ENCODE measurements at regions not wholly inside any gene's neighbourhood (a gene's known extent, or its start where the extent isn't known, plus 50 kb on each side); places are given as distances from the start of the nearest gene placed in this dataset.
"Not testable (repeated sequence)": the region's sequence is repeated elsewhere in the genome, so short reads cannot be mapped to it uniquely, and the experiment has no call there.

DNA sequence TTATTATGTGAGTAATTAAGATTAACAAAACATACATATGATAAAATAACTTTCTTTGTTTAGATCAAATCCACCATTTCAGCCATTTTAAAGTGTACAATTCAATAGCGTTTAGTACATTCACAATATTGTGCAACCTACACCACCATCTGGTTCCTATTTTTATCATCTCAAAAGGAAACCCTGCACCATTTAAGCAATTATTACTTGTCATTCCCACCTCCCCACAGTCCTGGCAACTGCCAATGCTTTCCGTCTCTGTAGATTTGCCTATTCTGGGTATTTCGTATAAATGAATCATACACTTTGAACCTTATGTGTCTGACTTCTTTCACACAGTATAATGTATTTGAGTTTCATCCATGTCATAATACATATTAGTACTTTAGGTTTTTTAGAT is 162.5 kb upstream of the CNTNAP4 start:
- TF ChIP-seq POLR2AphosphoS5 (IDR thresholded peaks at IDR 0.05; ENCODE audit: insufficient read depth in 1 of 2, low read depth in 1 of 2): no peak
- TF ChIP-seq, protein P1, sequence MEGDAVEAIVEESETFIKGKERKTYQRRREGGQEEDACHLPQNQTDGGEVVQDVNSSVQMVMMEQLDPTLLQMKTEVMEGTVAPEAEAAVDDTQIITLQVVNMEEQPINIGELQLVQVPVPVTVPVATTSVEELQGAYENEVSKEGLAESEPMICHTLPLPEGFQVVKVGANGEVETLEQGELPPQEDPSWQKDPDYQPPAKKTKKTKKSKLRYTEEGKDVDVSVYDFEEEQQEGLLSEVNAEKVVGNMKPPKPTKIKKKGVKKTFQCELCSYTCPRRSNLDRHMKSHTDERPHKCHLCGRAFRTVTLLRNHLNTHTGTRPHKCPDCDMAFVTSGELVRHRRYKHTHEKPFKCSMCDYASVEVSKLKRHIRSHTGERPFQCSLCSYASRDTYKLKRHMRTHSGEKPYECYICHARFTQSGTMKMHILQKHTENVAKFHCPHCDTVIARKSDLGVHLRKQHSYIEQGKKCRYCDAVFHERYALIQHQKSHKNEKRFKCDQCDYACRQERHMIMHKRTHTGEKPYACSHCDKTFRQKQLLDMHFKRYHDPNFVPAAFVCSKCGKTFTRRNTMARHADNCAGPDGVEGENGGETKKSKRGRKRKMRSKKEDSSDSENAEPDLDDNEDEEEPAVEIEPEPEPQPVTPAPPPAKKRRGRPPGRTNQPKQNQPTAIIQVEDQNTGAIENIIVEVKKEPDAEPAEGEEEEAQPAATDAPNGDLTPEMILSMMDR (IDR thresholded peaks at IDR 0.05): no peak
- TF ChIP-seq POLR2A (IDR thresholded peaks at IDR 0.05): no peak
- no peak for DNase-seq (ENCODE audit: extremely low spot score in 2 of 2)
- no peak overlapping the region for H3K4me3 ChIP-seq
- H3K36me3 ChIP-seq: no peaks in the 10 kb centered on the region
- H3K4me1 ChIP-seq: no peaks in the 10 kb centered on the region
- intact Hi-C loops (cut with DNase I): no loop called here
- no peaks in the 10 kb centered on the region for H3K27me3 ChIP-seq
- no peak overlapping the region for H3K27ac ChIP-seq
- no peaks in the 10 kb centered on the region for H3K9me3 ChIP-seq

DNA sequence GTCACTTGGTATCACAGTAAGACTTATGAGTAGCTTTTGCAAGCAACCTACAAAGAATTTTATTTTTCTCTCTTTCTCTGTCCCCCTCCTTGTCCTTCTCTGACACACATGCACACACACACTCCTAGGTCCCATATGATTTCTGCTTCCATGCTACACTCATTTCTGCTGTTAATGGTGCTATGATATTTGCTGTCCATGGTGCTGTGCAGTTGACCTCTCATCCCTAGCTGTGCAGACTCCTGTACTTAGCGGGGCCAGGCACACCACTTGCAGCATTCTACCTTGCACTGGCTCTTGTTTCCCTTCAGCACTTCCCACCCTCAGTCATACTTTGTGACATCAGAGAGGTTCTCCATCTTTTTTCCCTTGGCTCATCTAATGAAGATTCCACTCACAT is 158.9 kb upstream of the CNTNAP4 start:
- Histone ChIP-seq H3K9me3 (no peaks in the 10 kb centered on the region), H3K4me3 (no peak overlapping the region), H3K27me3 (no peaks in the 10 kb centered on the region), H3K36me3 (no peaks in the 10 kb centered on the region), H3K4me1 (no peaks in the 10 kb centered on the region), H3K27ac (no peak overlapping the region)
- intact Hi-C loops (cut with DNase I): no loop called here
- TF ChIP-seq, protein P1 (IDR thresholded peaks at IDR 0.05): no peak
- TF ChIP-seq POLR2AphosphoS5 (IDR thresholded peaks at IDR 0.05; ENCODE audit: insufficient read depth in 1 of 2, low read depth in 1 of 2) (no peak), POLR2A (IDR thresholded peaks at IDR 0.05) (no peak)
- no peak for DNase-seq (ENCODE audit: extremely low spot score in 2 of 2)

- intact Hi-C loops (cut with DNase I): no loop called here
- TF ChIP-seq POLR2A (IDR thresholded peaks at IDR 0.05): no peak
- TF ChIP-seq POLR2AphosphoS5 (IDR thresholded peaks at IDR 0.05; ENCODE audit: insufficient read depth in 1 of 2, low read depth in 1 of 2): no peak
- TF ChIP-seq, protein P1 (IDR thresholded peaks at IDR 0.05): no peak
- H3K4me1 ChIP-seq: no peaks in the 10 kb centered on the region
- H3K9me3 ChIP-seq: no peaks in the 10 kb centered on the region
- no peak overlapping the region for H3K4me3 ChIP-seq
- H3K36me3 ChIP-seq: no peaks in the 10 kb centered on the region
- H3K27ac ChIP-seq: no peak overlapping the region
- H3K27me3 ChIP-seq: no peaks in the 10 kb centered on the region
- no peak for DNase-seq (ENCODE audit: extremely low spot score in 2 of 2)
These were observed 155.6 kb upstream of the CNTNAP4 start for GRCh38 chr16:76121636-76122035.

GRCh38 chr16:76123966-76124365 is 153.2 kb upstream of the CNTNAP4 start:
- no peak for TF ChIP-seq POLR2A (IDR thresholded peaks at IDR 0.05)
- TF ChIP-seq, protein P1 (IDR thresholded peaks at IDR 0.05): no peak
- TF ChIP-seq POLR2AphosphoS5 (IDR thresholded peaks at IDR 0.05; ENCODE audit: insufficient read depth in 1 of 2, low read depth in 1 of 2): no peak

GRCh38 chr16:76125871-76126270 is 151.3 kb upstream of the CNTNAP4 start:
- no peak for DNase-seq (ENCODE audit: extremely low spot score in 2 of 2)
- TF ChIP-seq, protein P1 (IDR thresholded peaks at IDR 0.05): no peak
- no peak for TF ChIP-seq POLR2AphosphoS5 (IDR thresholded peaks at IDR 0.05; ENCODE audit: insufficient read depth in 1 of 2, low read depth in 1 of 2)
- no peak for TF ChIP-seq POLR2A (IDR thresholded peaks at IDR 0.05)
- intact Hi-C loops (cut with DNase I): no loop called here
- no peak overlapping the region for H3K27ac ChIP-seq
- H3K27me3 ChIP-seq: no peaks in the 10 kb centered on the region
- no peak overlapping the region for H3K4me3 ChIP-seq
- no peaks in the 10 kb centered on the region for H3K36me3 ChIP-seq
- H3K9me3 ChIP-seq: no peaks in the 10 kb centered on the region
- no peaks in the 10 kb centered on the region for H3K4me1 ChIP-seq

More at GRCh38 chr16:76123966-76124365, 153.2 kb upstream of the CNTNAP4 start:
- no peak for DNase-seq (ENCODE audit: extremely low spot score in 2 of 2)
- intact Hi-C loops (cut with DNase I): no loop called here
- no peaks in the 10 kb centered on the region for H3K4me1 ChIP-seq
- no peaks in the 10 kb centered on the region for H3K27me3 ChIP-seq
- H3K27ac ChIP-seq: no peak overlapping the region
- no peaks in the 10 kb centered on the region for H3K9me3 ChIP-seq
- H3K4me3 ChIP-seq: no peak overlapping the region
- H3K36me3 ChIP-seq: no peaks in the 10 kb centered on the region

GRCh38 chr16:76138056-76138455 is 139.1 kb upstream of the CNTNAP4 start:
- H3K36me3 ChIP-seq; H3K4me1 ChIP-seq; H3K4me3 ChIP-seq; intact Hi-C loops (cut with DNase I); DNase-seq (ENCODE audit: extremely low spot score in 2 of 2); H3K27ac ChIP-seq; H3K9me3 ChIP-seq; H3K27me3 ChIP-seq: not testable (repeated sequence)
